ENCODE measurements at regions not wholly inside any gene's neighbourhood (a gene's known extent, or its start where the extent isn't known, plus 50 kb on each side); places are given as distances from the start of the nearest gene placed in this dataset.
"Not testable (repeated sequence)": the region's sequence is repeated elsewhere in the genome, so short reads cannot be mapped to it uniquely, and the experiment has no call there.

DNA sequence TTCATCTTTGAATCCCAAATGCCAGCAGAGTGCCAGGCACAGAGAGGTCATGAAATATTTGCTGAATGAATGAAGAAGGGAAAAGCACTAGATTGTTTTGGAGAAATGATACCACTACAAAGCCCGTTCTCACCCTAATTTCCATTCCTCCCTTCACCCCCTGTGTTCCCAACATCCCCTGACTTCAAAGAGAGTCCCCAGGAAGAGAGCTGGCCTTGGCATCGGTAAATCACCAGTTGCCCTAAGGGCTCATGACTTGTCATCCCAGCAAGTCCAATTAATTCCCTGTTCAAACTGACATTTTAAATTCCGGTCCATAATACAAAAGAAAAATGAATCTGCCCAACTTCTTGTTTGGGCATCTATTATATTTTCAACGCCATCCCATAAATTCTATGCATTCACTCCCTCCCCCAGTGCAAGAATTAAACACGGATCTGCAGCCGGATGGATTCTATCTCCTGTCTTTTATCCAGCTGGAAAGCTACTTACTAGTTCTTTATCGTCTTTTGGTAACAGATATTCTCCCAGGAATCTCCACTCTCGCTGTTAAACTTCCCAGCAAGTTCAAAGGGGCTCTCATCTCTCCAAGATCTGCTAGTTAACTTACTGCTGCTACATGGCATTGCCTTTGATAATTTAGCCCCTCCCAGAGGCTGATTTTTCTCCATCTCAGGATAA is 63.9 kb upstream of the TSC22D2 start:
- DNase-seq (ENCODE audit: insufficient read length) (no peak), FAIRE-seq (no peak)
- TF ChIP-seq TAF1 (IDR thresholded peaks at IDR 0.05; ENCODE audit: borderline replicate concordance, low read depth, low read length) (no peak), POLR2A (IDR thresholded peaks at IDR 0.05; ENCODE audit: low read depth, low read length) (no peak), POLR2AphosphoS5 (IDR thresholded peaks at IDR 0.05; ENCODE audit: low read depth, low read length) (no peak)

DNA sequence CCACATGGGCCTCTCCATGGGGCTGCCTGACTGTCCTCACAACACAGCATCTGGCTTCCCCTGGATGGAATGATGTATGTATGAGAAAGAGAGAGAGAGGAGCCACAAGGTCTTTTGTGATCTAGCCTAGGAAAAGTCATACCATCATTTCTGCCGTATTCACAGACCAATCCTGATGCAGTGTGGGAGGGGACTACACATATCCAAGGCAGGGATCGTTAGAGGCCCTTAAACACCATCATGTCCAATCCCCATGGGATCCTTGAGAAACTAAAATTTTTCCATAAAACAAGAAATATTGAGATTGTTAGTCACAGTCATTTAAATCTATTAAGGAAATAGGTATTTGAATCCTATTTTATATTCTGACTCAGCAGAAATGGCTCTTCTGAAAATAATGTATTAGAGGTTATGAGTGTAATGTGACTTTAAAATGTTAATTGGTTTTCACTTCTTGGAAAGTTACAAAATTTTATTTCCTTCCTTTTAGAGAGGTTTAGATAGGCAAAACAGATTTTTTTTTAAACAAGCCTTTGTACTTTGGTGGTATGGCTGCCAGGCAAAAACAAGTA is 65.1 kb upstream of the TSC22D2 start:
- no peak for DNase-seq (ENCODE audit: insufficient read length)
- FAIRE-seq, result no peak
- TF ChIP-seq POLR2A (IDR thresholded peaks at IDR 0.05; ENCODE audit: low read depth, low read length) (no peak), TAF1 (IDR thresholded peaks at IDR 0.05; ENCODE audit: borderline replicate concordance, low read depth, low read length) (no peak), POLR2AphosphoS5 (IDR thresholded peaks at IDR 0.05; ENCODE audit: low read depth, low read length) (no peak)

DNA sequence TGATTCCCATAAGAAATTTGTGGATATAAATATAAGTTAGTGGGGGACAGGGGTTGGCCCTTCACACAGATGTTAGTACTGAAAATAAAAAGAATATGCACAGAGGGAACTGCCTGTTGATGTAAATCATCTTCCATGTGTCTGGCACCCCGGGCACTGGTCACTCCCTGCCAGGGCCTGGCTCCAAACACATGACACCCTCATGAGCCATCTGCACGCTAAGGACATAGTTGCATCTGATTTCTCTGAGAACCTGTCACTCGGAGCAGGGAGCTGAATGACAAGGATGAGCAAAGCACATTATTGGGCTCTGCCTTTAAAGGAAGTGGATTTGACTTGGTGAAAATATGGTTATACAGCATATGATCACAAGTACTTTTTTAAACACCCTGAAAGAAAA is 66.2 kb upstream of the TSC22D2 start:
- TF ChIP-seq TAF1 (IDR thresholded peaks at IDR 0.05; ENCODE audit: borderline replicate concordance, low read depth, low read length), result no peak
- TF ChIP-seq POLR2AphosphoS5 (IDR thresholded peaks at IDR 0.05; ENCODE audit: low read depth, low read length), result no peak
- no peak for TF ChIP-seq POLR2A (IDR thresholded peaks at IDR 0.05; ENCODE audit: low read depth, low read length)
- FAIRE-seq (no peak), DNase-seq (ENCODE audit: insufficient read length) (no peak)

GRCh38 chr3:150336363-150336762 is 71.7 kb upstream of the TSC22D2 start:
- DNase-seq (ENCODE audit: insufficient read length); FAIRE-seq: not testable (repeated sequence)

DNA sequence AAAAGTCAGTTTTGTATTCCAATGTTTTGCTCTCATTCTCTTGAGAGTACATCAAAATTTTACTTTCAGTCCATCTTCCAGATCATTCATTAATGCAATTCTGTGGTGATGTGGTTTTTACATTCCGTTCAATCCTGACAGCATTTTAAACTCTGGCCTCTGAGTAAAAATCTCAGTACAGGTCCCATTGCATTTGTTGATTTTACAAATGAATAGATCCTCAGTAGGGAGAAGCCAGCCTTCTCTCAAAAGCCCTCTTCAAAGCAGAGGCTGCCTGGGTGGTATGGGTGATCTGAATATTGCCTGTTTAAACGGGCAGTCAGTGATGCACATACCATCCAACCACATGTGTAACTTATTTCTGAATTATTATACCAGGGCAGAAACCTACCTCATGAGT is 72.5 kb upstream of the TSC22D2 start:
- DNase-seq (ENCODE audit: insufficient read length) (no peak), FAIRE-seq (no peak)
- no peak for TF ChIP-seq TAF1 (IDR thresholded peaks at IDR 0.05; ENCODE audit: borderline replicate concordance, low read depth, low read length)
- TF ChIP-seq POLR2A (IDR thresholded peaks at IDR 0.05; ENCODE audit: low read depth, low read length), result no peak
- no peak for TF ChIP-seq POLR2AphosphoS5 (IDR thresholded peaks at IDR 0.05; ENCODE audit: low read depth, low read length)

DNA sequence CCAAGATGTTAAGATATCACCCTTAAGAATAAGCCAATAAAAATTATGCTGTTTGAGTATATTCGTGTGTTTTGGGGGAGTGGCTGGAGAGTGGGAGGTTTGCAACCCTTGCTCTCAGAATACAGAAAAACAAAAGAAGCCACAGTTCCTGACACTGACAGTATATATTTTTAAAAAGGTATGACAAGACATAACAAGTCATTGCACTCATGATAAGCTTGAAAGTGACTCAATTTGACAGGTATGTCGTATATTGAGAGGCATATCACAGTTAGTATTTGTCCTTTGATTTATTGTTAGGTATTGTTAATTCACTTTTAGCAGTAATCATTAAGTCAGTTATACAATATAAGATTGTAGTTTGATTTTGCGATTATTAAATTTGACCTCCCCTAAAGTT is 73.1 kb upstream of the TSC22D2 start:
- no peak for TF ChIP-seq POLR2AphosphoS5 (IDR thresholded peaks at IDR 0.05; ENCODE audit: low read depth, low read length)
- no peak for TF ChIP-seq POLR2A (IDR thresholded peaks at IDR 0.05; ENCODE audit: low read depth, low read length)
- no peak for TF ChIP-seq TAF1 (IDR thresholded peaks at IDR 0.05; ENCODE audit: borderline replicate concordance, low read depth, low read length)
- DNase-seq (ENCODE audit: insufficient read length) (no peak), FAIRE-seq (peak; percentile 9)

DNA sequence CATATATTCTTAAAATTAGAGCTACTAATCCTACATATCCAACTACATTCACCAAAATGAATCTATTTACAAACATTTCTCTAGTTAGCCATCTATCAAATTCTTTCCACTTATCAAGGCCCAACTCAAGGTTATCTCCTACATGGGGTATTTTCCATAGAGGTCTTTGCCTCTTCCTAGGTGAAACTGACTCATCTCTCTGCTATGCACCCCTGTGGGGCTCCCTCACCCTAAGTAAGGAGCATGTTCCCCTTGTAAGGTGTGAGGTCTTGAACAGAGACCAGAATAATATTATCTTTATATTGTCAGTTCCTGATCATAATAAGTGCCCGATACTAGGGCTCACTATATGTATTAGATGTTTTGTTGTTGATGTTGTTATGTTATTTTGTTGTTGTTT is 74.6 kb upstream of the TSC22D2 start:
- TF ChIP-seq POLR2A (IDR thresholded peaks at IDR 0.05; ENCODE audit: low read depth, low read length) (no peak), TAF1 (IDR thresholded peaks at IDR 0.05; ENCODE audit: borderline replicate concordance, low read depth, low read length) (no peak), POLR2AphosphoS5 (IDR thresholded peaks at IDR 0.05; ENCODE audit: low read depth, low read length) (no peak)
- FAIRE-seq (no peak), DNase-seq (ENCODE audit: insufficient read length) (no peak)

DNA sequence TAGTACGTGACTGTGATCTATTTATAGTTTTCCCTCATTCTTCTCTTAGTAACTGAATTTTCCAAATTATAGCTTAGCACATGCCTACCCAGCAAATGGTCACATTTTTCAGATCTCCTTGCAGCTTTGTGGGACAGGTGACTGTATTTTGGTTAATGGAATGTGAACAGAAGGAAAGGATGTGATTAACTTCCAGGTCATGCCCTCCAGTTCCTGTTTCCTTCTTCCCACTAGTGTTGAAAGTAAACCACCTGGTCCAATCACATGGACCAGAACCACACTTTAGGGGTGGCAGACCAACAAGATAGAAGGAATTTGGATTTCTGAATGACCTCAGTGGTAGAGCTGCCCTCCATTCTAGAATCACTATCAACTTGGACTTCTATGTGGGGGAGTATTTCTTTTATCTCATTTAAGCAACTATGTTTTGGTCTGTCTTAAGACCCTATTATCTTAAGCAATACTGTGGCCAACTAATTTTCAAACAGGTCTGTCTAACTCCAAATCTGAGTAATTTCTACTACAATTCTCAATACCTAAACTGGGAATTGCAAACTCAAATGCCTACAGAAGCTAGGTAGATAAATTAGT is 76.0 kb upstream of the TSC22D2 start:
- FAIRE-seq (no peak), DNase-seq (ENCODE audit: insufficient read length) (no peak)
- TF ChIP-seq TAF1 (IDR thresholded peaks at IDR 0.05; ENCODE audit: borderline replicate concordance, low read depth, low read length), result no peak
- no peak for TF ChIP-seq POLR2A (IDR thresholded peaks at IDR 0.05; ENCODE audit: low read depth, low read length)
- TF ChIP-seq POLR2AphosphoS5 (IDR thresholded peaks at IDR 0.05; ENCODE audit: low read depth, low read length), result no peak

DNA sequence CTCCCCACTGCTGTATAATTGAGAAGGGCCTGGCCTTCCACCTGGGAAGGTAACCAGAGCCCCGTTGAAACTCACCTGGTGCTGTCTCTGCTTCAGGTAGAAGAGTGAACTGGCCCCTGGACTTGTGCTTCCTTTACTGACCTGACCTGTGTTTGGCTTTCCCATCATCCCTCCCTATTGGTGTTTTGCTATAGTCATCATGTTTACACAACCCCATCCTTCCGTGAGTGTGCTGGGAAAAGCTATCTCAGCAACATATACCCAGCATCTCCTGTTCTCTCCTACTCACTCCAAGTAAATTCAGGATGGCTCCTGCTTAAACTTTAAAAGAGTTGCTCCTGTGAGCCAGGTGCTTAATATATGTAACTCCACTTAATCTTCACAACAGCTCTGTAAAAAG is 77.2 kb upstream of the TSC22D2 start:
- TF ChIP-seq POLR2AphosphoS5 (IDR thresholded peaks at IDR 0.05; ENCODE audit: low read depth, low read length) (no peak), TAF1 (IDR thresholded peaks at IDR 0.05; ENCODE audit: borderline replicate concordance, low read depth, low read length) (no peak), POLR2A (IDR thresholded peaks at IDR 0.05; ENCODE audit: low read depth, low read length) (no peak)
- DNase-seq (ENCODE audit: insufficient read length), result no peak
- FAIRE-seq, result no peak

DNA sequence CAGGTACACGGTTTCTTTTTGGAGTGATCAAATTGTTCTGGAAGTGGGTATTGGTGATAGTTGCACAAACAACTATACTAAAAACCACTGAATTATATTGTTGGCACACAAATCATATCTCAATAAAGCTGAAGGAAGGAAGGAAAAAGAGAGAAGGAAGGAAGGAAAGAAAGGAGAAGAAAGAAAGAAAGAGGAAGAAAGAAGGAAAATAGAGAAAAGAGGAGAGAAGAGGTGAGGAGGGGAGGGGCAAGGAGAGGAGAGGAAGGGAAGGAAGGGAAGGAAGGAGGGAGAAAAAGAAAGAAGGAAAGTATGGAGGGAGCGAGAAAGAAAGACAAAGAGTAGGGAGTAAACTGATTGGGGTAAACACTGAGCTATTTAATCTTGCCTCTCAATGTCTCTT is 77.9 kb upstream of the TSC22D2 start:
- DNase-seq (ENCODE audit: insufficient read length) (no peak), FAIRE-seq (no peak)
- TF ChIP-seq POLR2A (IDR thresholded peaks at IDR 0.05; ENCODE audit: low read depth, low read length) (no peak), POLR2AphosphoS5 (IDR thresholded peaks at IDR 0.05; ENCODE audit: low read depth, low read length) (no peak), TAF1 (IDR thresholded peaks at IDR 0.05; ENCODE audit: borderline replicate concordance, low read depth, low read length) (no peak)

GRCh38 chr3:150329408-150329807 is 78.7 kb upstream of the TSC22D2 start:
- DNase-seq (ENCODE audit: insufficient read length) (no peak), FAIRE-seq (no peak)
- TF ChIP-seq POLR2A (IDR thresholded peaks at IDR 0.05; ENCODE audit: low read depth, low read length) (no peak), POLR2AphosphoS5 (IDR thresholded peaks at IDR 0.05; ENCODE audit: low read depth, low read length) (no peak), TAF1 (IDR thresholded peaks at IDR 0.05; ENCODE audit: borderline replicate concordance, low read depth, low read length) (no peak)

DNA sequence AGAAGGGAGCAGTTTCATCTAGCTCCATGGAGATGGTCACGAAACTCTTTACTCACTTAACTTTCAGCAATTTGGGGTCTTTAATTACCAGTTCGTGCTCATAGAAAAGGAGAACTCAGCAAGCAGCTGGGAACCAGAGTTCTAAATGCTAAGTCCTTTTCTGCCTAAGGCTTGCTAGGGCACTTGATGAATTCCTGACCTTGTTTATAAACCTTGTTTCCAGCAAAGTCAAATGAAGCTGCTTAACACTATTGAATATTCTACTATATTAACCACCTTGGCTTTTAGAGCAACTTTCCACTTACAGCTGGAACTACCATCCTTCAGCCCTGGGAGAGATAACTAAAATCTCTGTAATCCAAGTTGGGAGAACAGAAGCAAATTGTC is 79.5 kb upstream of the TSC22D2 start:
- TF ChIP-seq POLR2AphosphoS5 (IDR thresholded peaks at IDR 0.05; ENCODE audit: low read depth, low read length) (no peak), TAF1 (IDR thresholded peaks at IDR 0.05; ENCODE audit: borderline replicate concordance, low read depth, low read length) (no peak), POLR2A (IDR thresholded peaks at IDR 0.05; ENCODE audit: low read depth, low read length) (no peak)
- FAIRE-seq (no peak), DNase-seq (ENCODE audit: insufficient read length) (no peak)

Data from GM12892 (cell line).